ENCODE measurements at regions not wholly inside any gene's neighbourhood (a gene's known extent, or its start where the extent isn't known, plus 50 kb on each side); places are given as distances from the start of the nearest gene placed in this dataset.

- TF ChIP-seq CTCF (IDR thresholded peaks at IDR 0.05) (no peak), POLR2AphosphoS5 (IDR thresholded peaks at IDR 0.05; ENCODE audit: low read depth, low read length) (no peak)
These were observed 162.6 kb downstream of the ZNF674 start for GRCh38 chrX:46382595-46382994.

Data from Panc1 (cell line).